OCI-LY1 (cell line): ENCODE measurements at regions not wholly inside any gene's neighbourhood (a gene's known extent, or its start where the extent isn't known, plus 50 kb on each side); places are given as distances from the start of the nearest gene placed in this dataset.

Experiments used
- CTCF ChIP-seq: fragments of 200-600 bp; sonication (generic), shearing (Covaris generic); IDR thresholded peaks from 2 replicates; pipeline ENCODE4 v1.5.1; 2017; ENCODE audit warnings: mild to moderate bottlenecking, antibody characterized with exemption, low read length, moderate library complexity, mixed read lengths
- EZH2 ChIP-seq: fragments of 200-600 bp; sonication (generic), shearing (Covaris generic); IDR thresholded peaks from 2 replicates; pipeline ENCODE4 v1.8.0; 2017; ENCODE audit warnings: borderline replicate concordance, mixed run types, mild to moderate bottlenecking, antibody characterized with exemption, low read length, moderate library complexity, mixed read lengths

- no peak for TF ChIP-seq CTCF
- TF ChIP-seq EZH2, result no peak
Observed at GRCh38 chr4:4599481-4600275, 57.8 kb upstream of the STX18 start.
